OCI-LY1 (cell line): ENCODE measurements at regions not wholly inside any gene's neighbourhood (a gene's known extent, or its start where the extent isn't known, plus 50 kb on each side); places are given as distances from the start of the nearest gene placed in this dataset.

ENCODE experiments used
- EZH2 ChIP-seq: fragments of 200-600 bp; sonication (generic), shearing (Covaris generic); IDR thresholded peaks from 2 replicates; pipeline ENCODE4 v1.8.0; 2017; ENCODE audit warnings: borderline replicate concordance, mixed run types, mild to moderate bottlenecking, antibody characterized with exemption, low read length, moderate library complexity, mixed read lengths
- TF ChIP-seq, protein P1 (sequence below): fragments of 200-600 bp; sonication (generic), shearing (Covaris generic); IDR thresholded peaks from 2 replicates; pipeline ENCODE4 v1.5.1; 2017; ENCODE audit warnings: mild to moderate bottlenecking, antibody characterized with exemption, low read length, moderate library complexity, mixed read lengths

- TF ChIP-seq, protein P1, sequence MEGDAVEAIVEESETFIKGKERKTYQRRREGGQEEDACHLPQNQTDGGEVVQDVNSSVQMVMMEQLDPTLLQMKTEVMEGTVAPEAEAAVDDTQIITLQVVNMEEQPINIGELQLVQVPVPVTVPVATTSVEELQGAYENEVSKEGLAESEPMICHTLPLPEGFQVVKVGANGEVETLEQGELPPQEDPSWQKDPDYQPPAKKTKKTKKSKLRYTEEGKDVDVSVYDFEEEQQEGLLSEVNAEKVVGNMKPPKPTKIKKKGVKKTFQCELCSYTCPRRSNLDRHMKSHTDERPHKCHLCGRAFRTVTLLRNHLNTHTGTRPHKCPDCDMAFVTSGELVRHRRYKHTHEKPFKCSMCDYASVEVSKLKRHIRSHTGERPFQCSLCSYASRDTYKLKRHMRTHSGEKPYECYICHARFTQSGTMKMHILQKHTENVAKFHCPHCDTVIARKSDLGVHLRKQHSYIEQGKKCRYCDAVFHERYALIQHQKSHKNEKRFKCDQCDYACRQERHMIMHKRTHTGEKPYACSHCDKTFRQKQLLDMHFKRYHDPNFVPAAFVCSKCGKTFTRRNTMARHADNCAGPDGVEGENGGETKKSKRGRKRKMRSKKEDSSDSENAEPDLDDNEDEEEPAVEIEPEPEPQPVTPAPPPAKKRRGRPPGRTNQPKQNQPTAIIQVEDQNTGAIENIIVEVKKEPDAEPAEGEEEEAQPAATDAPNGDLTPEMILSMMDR = peak; percentile 17; the same call in 1 of the 2 replicates
- TF ChIP-seq EZH2 = no peak
Observed at GRCh38 chr2:111707700-111708099, 176.3 kb downstream of the ANAPC1 start.
